ENCODE measurements at regions not wholly inside any gene's neighbourhood (a gene's known extent, or its start where the extent isn't known, plus 50 kb on each side); places are given as distances from the start of the nearest gene placed in this dataset.

GRCh38 chr1:168420177-168420576 is 123.6 kb downstream of the XCL2 start:
- no peak overlapping the region for H3K27ac ChIP-seq
- no peak for TF ChIP-seq ZFX (IDR thresholded peaks at IDR 0.05)
- TF ChIP-seq, protein P1, sequence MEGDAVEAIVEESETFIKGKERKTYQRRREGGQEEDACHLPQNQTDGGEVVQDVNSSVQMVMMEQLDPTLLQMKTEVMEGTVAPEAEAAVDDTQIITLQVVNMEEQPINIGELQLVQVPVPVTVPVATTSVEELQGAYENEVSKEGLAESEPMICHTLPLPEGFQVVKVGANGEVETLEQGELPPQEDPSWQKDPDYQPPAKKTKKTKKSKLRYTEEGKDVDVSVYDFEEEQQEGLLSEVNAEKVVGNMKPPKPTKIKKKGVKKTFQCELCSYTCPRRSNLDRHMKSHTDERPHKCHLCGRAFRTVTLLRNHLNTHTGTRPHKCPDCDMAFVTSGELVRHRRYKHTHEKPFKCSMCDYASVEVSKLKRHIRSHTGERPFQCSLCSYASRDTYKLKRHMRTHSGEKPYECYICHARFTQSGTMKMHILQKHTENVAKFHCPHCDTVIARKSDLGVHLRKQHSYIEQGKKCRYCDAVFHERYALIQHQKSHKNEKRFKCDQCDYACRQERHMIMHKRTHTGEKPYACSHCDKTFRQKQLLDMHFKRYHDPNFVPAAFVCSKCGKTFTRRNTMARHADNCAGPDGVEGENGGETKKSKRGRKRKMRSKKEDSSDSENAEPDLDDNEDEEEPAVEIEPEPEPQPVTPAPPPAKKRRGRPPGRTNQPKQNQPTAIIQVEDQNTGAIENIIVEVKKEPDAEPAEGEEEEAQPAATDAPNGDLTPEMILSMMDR (conservative IDR thresholded peaks at IDR 0.05): no peak

GRCh38 chr1:168419736-168420135 is 124.1 kb downstream of the XCL2 start:
- no peak for TF ChIP-seq ZFX (IDR thresholded peaks at IDR 0.05)
- TF ChIP-seq, protein P1 (conservative IDR thresholded peaks at IDR 0.05): no peak
- no peak overlapping the region for H3K27ac ChIP-seq

DNA sequence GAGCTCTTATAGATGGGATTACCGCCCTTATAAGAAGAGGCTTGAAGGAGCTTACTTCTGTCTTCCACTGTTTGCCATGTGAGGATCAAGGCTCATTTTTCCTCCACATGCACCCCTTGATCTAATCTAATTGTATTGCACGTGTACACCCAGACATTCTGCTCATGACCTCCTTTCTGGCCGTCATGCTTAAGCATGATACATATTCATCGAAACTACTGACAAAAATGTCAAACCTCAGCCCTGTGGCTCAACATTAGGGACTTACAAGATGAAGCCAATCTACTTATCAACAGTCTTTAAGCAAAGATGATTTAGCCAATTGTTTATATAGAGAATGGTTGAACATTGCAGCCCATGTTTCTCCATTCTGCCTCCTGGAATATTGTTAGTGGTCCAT is 127.6 kb downstream of the XCL2 start:
- TF ChIP-seq ZFX (IDR thresholded peaks at IDR 0.05): no peak
- TF ChIP-seq, protein P1 (conservative IDR thresholded peaks at IDR 0.05): no peak
- H3K27ac ChIP-seq: no peak overlapping the region

DNA sequence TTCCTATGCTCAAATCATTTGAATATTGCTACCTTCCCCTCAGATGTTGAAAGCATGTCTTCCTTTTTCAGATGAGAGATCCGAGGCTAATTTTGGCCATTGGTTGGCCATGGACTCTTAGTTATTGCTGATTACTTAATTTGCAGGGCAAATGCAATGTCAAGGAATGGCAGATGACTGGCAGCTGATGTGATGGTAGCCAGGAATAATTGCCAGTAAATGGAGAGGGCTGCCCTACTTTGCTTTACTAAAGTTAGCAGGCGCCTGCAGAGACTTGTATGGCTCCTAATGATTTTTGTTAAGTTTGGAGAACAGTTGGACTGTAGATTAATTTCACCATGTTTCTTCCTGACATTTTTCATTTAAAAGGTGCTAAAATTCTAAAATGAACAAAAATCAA is 128.9 kb downstream of the XCL2 start:
- TF ChIP-seq ZFX (IDR thresholded peaks at IDR 0.05): no peak
- TF ChIP-seq, protein P1 (conservative IDR thresholded peaks at IDR 0.05): no peak

GRCh38 chr1:168410464-168410863 is 129.8 kb downstream of the TBX19 start:
- TF ChIP-seq, protein P1 (conservative IDR thresholded peaks at IDR 0.05): no peak
- TF ChIP-seq ZFX (IDR thresholded peaks at IDR 0.05): no peak
- H3K27ac ChIP-seq: no peak overlapping the region

More for the DNA sequence above, 128.9 kb downstream of the XCL2 start:
- H3K27ac ChIP-seq: no peak overlapping the region

GRCh38 chr1:168408884-168409283 is 128.2 kb downstream of the TBX19 start:
- H3K27ac ChIP-seq: no peak overlapping the region
- TF ChIP-seq ZFX (IDR thresholded peaks at IDR 0.05): no peak
- TF ChIP-seq, protein P1 (conservative IDR thresholded peaks at IDR 0.05): no peak

GRCh38 chr1:168408539-168408865 is 127.8 kb downstream of the TBX19 start:
- no peak overlapping the region for H3K27ac ChIP-seq
- TF ChIP-seq, protein P1 (conservative IDR thresholded peaks at IDR 0.05): no peak
- no peak for TF ChIP-seq ZFX (IDR thresholded peaks at IDR 0.05)

Data from C4-2B (cell line).